NCI-H1092 (cell line): ENCODE measurements at regions not wholly inside any gene's neighbourhood (a gene's known extent, or its start where the extent isn't known, plus 50 kb on each side); places are given as distances from the start of the nearest gene placed in this dataset.
A peak's percentile ranks its signal among the peaks of the same experiment; 100 is the strongest.

Source experiments
- DNase-seq: peaks from one replicate; lab custom pipeline; 2025; lab: John Stamatoyannopoulos, UW

DNA sequence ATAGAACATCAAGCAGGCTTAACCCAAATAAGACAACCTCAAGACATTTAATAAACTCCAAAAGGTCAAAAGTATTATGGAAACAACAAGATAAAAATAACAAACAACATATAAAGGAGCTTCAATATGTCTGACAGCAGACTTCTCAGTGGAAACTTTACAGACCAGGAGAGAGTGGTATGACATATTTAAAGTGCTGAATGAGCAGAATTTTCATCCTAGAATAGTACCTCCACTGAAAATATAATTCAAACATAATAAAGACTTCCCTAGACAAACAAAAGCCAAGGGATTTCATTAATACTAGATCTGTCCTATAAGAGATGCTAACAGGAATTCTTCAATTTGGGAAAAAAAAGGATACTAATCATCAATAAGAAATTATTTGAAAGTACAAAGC is 1005.0 kb downstream of the TMTC2 start:
- no peak for DNase-seq

DNA sequence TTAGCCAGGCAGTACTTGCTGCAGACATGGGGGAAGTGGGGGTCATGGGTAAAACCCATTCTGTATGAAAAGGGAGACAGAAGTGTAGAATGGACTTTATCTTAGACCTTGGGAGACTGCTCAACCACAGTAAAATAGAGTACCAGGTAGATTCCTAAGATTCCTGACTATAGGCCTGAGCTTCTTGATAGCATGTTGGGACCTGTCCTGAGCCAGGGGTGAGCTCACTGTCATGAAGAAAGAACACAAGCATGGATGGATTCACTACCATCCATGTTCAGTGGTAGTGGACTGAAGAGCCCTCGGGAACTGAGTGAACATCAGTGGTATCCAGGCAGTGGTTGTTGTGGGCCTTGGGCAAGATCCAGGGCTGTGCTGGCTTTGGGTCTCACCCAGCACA is 1003.8 kb downstream of the TMTC2 start:
- DNase-seq: no peak

DNA sequence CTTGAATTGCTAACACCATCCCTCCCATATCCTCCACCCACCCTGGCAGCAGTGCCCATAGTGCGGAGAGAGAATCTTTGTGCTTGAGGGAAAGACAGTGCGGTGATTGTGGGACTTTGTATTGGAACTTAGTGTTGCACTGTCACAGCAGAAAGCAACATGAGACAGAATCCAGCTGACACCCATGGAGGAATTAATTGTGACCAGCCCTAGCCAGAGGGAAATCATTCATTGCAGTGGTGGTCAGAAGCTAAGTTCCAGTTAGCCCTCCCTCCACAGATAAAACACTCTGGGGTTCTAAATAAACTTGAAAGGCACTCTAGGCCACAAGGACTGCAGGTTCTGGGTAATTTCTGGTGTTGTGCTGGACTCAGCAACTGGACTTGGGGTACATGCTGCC is 1002.6 kb downstream of the TMTC2 start:
- no peak for DNase-seq

DNA sequence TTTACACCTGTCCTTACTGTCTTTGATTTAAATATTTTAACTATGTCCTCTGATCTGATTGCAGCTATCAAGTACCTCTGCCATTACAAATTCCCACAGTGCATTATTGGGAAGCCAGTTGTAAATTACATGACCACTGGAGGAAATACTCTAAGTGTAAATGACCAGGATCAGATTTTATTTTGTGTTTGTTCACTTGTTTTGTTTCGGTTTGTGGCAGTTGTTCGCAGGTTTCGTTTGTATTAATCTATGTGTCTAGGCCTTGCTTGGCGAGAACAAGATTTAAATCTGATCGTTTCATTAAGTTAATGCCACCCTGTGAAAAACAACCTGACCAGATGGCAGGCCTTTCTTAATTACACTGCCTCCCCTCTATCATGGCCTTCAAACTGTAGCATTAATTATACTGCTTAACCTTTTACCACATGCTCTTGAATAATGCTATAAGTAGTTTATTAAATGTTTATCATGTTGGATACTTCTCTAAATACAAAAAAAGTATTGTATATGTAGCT is 990.1 kb downstream of the TMTC2 start:
- no peak for DNase-seq

DNA sequence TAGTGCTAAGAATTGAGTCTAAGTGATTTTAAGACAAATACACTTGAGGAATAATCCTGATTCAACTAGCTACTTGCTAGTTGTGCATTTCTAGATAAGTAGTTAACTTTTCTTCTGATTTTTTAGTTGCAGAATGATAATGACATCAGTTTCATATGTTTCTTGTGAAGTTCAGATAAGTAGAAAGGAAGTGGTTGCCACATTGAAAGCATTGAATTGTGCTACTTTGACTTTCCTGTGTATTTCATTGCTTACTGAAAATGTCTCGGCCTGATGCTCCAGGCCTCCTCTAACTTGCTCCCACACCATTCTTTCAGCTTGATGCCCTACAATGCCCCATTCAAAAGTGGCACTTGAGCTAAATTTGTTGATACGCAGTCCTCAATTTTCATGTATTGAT is 980.0 kb downstream of the TMTC2 start:
- no peak for DNase-seq

DNA sequence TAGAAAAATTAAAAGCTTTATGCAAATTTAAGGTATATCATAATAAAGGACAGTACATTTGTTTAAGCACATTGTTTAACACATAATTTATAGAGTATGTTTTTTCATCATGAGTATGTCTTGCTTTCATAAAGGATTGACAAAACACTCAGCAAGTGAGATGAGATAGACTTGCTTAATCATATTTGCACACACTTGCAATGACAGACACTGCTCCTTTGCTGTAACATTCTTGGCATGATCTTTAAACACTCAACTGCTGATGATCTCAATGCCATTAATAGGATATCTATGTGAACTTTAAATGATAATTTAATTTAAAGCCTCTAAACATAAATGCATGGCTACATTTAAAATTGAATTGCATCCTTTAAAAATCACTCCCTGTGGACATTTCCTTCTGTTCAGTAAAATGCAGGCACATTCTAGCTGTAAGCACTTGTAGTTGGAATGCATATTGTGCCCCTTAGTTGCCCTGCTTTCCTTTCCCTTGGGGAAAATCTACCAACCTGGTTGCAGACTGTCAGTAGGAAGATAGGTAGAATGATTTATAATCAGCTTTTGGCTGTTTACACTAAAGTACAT is 979.0 kb downstream of the TMTC2 start:
- DNase-seq: no peak

DNA sequence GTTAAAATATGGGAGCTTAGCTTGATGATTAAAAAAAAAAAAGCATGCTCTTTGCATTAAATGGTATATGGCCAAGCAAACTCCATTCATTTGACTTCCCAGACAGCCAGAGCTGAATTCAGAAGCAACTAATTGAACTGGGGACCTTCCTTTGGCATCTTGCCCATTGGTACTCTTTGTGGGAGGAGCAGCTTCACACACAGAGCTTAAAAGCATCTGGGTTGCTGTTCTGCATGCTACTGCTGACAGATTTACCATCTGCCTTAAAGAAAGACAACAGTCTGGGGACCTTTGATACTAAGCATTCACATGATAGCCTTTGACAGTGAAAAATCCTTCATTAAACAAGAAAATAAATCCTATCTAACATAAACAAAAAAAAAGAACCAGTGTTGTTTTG is 977.9 kb downstream of the TMTC2 start:
- peak; percentile 9 for DNase-seq

DNA sequence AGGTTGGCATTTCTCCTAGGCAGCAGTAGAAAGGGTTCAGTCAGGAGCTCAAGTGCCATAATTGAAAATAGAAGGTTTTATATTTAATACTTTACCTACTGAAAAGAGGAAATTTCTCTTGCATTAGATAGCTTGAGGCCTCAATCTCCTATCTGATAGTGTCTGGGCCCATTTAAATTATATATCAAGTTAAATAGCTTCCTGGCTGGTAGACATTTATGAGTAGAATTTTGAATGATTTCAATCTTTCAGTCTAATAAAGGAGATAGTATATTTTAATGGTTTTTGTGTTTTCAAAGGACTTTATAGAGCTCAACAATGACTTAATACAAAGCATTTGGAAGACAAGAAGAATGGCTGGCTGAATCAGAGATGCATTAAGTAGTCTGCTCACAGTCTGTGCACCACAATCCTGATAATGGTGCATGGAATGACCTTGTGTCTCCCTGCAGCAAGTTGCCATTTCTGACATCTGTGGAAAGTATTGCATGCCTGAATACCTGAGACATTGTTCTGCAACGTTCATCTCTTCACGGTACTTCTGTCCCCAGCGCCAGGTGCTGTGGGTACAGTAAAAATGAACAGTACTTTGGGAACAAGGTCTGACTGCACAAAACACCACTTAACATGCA is 974.1 kb downstream of the TMTC2 start:
- no peak for DNase-seq

DNA sequence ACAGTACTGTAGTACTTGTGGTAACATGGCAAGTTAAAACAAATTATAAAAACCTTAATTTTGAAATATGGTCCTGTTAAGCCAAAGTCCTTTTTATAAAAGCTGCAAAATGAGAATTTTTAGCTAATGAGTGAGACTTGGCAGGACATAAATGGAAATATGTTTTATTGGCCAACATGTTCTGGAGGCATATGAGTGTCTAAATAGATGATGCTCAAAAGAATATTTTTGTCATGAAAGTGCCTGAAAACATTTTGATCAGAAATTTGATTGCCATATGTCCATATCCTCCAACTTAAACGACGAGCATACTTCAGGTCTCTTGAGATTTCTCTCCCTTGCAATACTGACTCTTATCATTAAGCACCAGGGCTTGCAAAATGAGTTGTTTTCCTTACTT is 972.6 kb downstream of the TMTC2 start:
- no peak for DNase-seq

DNA sequence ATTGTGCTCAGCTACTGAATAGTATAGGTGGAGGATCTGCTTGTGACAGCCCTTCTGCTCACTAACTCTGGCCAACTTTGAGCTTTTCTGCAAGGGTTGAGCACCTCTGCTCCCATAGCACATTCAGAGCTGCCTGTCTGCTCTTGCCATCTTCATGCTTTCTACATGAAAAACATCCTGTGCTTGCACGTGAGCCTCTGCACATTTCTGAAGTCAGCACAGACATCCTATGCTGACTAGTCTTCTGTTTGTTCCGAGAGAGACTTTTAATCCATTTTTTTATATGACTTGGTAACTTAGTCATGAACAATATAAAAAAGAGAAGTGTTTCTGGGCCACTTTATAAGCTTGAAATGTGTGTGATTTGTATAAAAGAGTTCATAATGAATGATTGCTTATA is 969.3 kb downstream of the TMTC2 start:
- DNase-seq: no peak

DNA sequence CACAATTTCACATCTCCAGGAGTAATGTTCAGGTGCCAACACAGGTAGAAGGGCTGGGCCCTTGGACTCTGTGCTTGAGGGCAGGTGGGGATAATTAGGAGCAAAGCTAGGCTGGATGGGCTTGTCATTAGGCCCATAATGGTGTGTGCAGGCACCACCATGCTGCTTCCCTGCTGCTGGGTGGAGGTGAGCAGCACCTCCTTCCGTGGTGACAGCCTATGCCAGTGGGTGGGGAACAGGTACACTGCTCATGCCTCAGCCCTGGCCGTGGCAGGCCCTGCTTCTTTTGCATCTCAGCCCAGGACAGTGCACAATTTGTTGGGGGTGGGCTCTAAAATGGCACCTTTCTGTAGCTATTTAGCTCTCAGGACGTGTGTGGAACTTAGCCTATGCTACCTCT is 955.5 kb downstream of the TMTC2 start:
- no peak for DNase-seq

DNA sequence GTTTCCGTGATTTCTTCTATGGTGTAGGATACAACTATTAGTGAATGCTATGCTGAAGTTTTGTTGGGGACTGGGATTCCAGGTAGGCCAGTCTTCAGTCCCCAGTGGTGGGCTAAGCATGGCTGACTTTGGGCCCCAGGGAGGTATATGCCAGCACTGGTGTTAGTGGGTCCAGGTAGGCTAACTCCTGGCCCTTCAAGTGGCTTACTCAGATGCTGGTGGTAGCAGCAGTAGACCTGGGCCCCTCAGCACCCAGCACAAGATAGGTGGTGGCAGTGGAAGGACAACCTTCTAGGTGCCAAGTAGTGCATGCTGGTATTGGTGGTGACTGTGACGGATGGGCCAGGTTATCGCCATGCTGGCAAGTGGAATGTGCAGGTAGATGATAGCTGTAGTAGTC is 955.1 kb downstream of the TMTC2 start:
- no peak for DNase-seq

DNA sequence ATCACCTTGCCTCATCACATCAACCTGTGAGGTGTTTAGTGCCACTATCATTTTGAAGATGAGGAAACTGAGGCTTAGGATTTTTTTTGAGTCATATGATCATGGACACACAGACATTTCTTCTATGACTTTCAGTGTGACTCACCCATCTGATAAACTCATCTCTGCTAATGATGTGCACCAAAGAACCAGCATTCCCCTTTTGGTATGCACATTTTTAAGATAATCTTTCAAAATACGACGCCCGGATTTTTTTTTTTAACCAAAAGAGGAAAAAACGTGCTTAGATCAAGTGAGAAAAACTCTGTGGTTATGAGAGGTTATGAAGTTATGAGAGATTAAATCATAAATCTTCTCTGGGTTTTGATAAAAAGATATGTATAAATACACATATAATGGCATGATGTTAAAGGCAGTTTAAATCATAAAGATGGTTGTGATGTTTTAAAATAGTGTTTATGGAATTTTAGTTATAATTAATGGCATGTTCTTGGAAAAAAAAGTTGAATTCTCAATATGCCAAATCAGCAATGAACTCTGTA is 948.1 kb downstream of the TMTC2 start:
- DNase-seq: no peak

DNA sequence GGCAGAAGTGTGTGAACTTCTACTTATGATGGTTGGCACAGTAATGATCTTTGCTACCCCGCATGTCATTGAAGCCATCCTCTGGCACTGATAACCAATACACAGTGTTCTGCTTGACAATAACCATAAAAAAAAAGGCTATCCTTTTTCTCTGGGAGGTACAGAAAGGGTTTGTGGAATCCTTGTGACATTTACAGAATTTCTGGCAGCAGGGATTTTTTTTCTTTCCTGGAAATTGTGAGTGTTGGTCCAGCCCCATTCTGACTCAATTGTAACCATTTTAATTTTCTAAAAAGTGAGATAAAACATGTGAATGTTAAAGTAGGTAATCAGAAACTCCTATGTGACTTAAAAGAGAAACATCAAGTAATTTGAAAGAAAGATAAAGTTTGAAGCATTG is 943.8 kb downstream of the TMTC2 start:
- DNase-seq: no peak

DNA sequence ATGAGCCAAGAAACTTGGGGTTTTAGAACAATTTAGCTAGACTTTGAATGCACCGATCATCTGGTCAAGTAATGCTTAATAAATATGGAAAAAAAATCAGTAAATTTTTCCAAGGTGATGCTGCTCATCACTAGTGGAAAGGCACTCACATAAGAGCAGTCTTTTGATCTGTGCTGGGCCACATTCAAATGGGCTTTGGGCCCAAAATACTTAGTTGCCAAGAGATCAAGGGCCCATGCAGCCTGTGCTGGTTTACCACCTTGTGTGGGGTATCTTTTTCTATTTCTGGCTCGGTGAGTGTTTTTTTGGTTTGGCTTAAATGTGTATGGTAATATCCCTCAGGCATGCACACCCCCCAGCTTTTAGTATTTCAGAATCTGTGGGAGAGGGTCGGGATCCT is 943.2 kb downstream of the TMTC2 start:
- DNase-seq: no peak

DNA sequence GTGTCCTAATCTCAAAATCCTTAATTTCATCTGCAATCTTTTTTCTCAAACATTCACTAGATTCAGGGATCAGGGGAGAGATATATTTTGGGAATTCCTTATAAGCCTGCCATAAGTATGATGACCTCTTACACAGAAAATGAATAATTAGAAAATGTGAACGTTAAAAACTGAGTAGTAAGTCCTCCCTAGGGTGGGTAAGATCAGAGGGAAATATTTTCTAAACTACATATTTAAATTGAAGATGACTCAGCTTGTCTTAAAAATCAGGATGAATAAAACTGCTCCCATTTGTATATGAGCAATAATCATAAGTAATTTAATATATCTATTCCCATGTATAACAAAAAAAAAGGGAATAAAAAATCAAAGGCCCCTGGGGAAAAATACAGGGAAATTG is 935.5 kb downstream of the TMTC2 start:
- no peak for DNase-seq

DNA sequence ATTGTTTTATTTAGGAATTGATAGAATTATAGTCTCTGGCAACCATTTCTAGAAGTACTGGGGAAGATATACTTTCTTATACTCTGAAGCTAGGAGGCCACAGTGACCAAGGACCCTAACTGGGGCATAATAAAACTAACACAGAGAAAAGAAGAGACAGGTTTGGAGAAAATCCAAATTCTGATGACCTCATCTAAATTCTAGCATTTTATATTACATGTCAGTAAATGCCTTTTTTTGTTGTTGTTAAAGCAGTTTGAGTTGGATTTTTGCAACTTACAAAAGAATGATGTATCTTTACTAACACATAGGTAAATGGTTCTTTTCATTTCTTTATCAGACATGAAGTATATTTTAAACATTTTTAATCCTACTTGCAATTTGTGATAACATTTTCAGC is 933.3 kb downstream of the TMTC2 start:
- DNase-seq: no peak

DNA sequence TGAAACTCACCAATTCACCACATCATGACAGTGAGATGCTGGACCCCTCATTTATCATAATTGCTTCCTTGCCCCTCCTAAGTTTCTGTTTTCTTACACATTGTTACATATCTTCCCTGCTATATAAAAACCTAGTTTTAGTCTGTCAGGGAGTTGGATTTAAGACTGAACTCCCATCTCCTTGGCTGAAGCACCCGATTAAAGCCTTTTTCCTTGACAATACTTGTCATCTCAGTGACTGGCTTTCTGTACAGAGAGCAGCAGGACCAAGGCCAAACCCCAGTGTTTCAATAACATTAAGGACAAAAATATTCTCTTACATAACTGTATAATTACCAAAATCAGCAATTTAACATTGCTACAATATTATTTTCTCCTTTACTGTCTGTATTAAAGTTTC is 928.4 kb downstream of the TMTC2 start:
- no peak for DNase-seq

DNA sequence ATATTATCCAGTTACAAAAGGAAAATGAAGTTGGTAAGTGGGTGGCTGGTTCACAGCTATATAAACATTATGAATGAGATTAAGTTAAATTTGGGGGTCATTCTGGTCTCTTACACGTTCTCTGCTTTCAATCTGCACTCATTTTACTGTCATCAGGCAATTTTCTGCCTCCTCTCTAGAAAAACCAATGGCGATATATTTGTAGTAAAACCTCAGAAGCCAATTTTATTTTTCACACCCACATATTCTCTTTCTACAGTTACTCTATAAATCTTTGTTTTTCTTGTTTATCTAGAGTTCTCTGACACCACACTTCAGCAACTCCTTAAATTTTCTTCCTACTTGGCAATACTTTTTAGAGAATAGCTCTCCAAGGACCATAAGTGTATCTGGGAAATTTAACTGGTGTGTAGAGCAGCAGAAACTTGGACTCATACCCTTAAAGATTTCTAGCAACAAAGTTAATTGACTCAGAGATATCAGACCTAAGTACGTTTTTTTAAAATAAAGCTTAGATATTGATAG is 926.9 kb downstream of the TMTC2 start:
- DNase-seq: no peak

DNA sequence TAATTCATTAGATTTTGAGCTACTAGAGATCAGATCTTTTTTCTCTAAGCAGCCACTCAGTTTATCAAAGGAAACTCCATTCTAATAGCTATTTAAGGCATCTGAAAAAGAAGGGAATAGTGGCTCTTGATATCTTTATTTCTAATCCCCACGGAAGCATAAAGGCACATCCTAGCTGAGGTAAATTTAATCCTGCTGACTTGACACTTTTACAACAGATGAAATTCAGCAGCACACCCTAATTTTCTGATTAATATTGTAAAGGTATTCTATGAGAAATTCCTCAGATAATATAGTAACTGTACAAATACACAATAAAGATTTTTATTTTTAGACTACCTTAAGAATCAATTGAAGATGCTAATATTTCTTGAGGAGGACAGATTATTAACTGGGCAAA is 916.4 kb downstream of the TMTC2 start:
- DNase-seq: no peak

DNA sequence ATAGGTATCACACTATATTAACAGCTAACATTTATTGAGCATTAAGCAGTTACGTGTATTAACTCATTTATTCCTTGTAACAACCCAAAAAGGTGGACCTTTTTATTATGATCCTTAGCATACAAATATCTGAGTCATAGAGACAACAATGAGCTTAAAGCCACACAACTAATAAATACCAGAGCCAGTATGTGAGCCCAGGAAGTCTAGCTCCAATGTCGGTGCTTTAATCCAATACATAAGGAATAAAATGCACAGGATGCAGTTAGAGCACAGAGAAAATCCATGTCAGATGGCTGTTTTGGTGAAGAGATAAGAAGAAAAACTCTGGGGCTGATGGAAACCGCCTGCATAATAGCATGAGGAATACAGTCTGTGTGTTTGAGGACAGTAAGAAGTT is 888.6 kb downstream of the TMTC2 start:
- no peak for DNase-seq

DNA sequence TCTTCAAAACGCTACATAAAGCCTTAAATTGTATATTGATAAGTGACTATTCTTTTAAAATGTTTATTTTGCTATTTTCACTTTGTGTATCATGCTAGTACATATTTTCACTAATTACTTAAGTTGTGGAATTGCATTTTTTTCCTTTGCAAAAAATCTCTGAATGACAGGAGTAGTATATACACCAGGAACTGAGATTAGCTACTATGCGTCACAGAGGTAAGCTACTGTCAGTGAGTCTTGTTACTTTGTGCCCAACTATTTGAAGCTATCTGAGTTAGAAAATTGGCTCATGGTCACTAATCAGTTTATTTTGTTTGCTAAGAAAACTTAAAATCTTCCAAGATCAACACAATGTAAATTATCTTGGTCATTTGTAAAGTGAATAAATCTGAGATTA is 887.4 kb downstream of the TMTC2 start:
- no peak for DNase-seq

DNA sequence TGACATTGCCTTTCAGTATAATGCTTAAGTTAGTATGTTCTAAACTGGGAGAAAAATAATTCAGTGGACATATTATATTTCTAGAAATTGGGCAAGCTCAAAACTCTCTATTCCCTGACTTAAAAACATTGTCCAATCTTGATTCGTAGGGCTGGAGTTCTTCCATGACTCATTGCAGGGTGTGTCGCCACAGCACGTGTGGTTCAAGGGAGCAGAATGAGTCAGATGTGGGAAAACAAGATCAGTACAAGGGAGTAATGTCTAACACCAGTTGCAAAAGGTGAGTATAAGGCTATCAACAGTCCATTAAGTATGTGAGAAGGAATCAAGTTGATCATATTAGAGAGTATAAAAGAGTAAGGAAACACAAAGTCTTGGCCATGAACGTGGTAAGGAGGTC is 887.0 kb downstream of the TMTC2 start:
- no peak for DNase-seq

DNA sequence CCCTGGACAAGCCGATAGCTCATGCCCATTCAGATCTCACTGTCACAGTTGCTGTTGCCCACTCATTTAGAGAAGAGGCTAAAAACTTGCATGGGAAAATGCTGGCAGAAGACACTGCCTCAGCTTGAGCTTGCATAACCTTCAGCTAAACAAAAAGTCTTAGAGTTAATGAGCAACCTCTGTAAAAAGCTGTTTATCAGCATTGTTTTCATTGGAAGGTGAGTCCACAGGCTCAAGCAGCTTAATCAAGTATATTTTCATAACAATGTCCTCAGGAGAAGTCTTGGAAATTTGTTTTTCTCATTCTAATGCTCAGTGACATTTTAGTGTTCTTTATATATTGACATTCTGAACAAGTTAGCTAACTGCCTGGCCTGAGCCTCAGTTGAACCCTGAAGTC is 872.9 kb downstream of the TMTC2 start:
- no peak for DNase-seq
